Stimulated activated naive CD8-positive, alpha-beta T cell treated with anti-CD3 and anti-CD28 coated beads, Interleukin-15, Interleukin-2, amounts not matched to agents 100 ng/mL and 50 ng/mL, for 24 hours (primary cell): ENCODE measurements at regions not wholly inside any gene's neighbourhood (a gene's known extent, or its start where the extent isn't known, plus 50 kb on each side); places are given as distances from the start of the nearest gene placed in this dataset.
A peak's percentile ranks its signal among the peaks of the same experiment; 100 is the strongest.

Source experiments
- H3K27ac Mint-ChIP-seq: one replicate; pipeline ENCODE4 v1.8.0; 2021; ENCODE audit warnings: mild to moderate bottlenecking, mixed read lengths
- H3K27me3 Mint-ChIP-seq: one replicate; pipeline ENCODE4 v1.8.0; 2021; ENCODE audit warnings: mixed read lengths
- H3K36me3 Mint-ChIP-seq: one replicate; pipeline ENCODE4 v1.8.0; 2021; ENCODE audit warnings: low read depth, mixed read lengths
- H3K4me1 Mint-ChIP-seq: one replicate; pipeline ENCODE4 v1.8.0; 2021; ENCODE audit warnings: low read depth, mixed read lengths
- H3K4me3 Mint-ChIP-seq: one replicate; pipeline ENCODE4 v1.8.0; 2021; ENCODE audit warnings: mild to moderate bottlenecking, mixed read lengths
- H3K9me3 Mint-ChIP-seq: one replicate; pipeline ENCODE4 v1.8.0; 2021; ENCODE audit warnings: mixed read lengths

GRCh38 chrX:149230689-149231088, 274.4 kb downstream of the IDS start:
- peak overlapping the region; percentile 91 for H3K27ac Mint-ChIP-seq
- H3K27me3 Mint-ChIP-seq = peaks cover 10% of the 10 kb centered on the region
- H3K9me3 Mint-ChIP-seq = peaks cover 14% of the 10 kb centered on the region
- H3K4me1 Mint-ChIP-seq = peaks cover 10% of the 10 kb centered on the region
- H3K4me3 Mint-ChIP-seq = peak overlapping the region; percentile 9
- peaks cover 4% of the 10 kb centered on the region for H3K36me3 Mint-ChIP-seq

GRCh38 chrX:149223854-149224253, 281.3 kb downstream of the IDS start:
- H3K9me3 Mint-ChIP-seq = peaks cover 11% of the 10 kb centered on the region
- peaks cover 11% of the 10 kb centered on the region for H3K4me1 Mint-ChIP-seq
- H3K4me3 Mint-ChIP-seq = no peak overlapping the region
- no peak overlapping the region for H3K27ac Mint-ChIP-seq
- peaks cover 5% of the 10 kb centered on the region for H3K27me3 Mint-ChIP-seq
- H3K36me3 Mint-ChIP-seq = no peaks in the 10 kb centered on the region

GRCh38 chrX:149222040-149222439, 283.1 kb downstream of the IDS start:
- H3K9me3 Mint-ChIP-seq = peaks cover 2% of the 10 kb centered on the region
- H3K27me3 Mint-ChIP-seq = no peaks in the 10 kb centered on the region
- H3K4me3 Mint-ChIP-seq = no peak overlapping the region
- H3K36me3 Mint-ChIP-seq = no peaks in the 10 kb centered on the region
- no peak overlapping the region for H3K27ac Mint-ChIP-seq
- H3K4me1 Mint-ChIP-seq = peaks cover 11% of the 10 kb centered on the region

GRCh38 chrX:149221230-149221629, 283.9 kb downstream of the IDS start:
- Mint-ChIP-seq H3K4me1 (peaks cover 11% of the 10 kb centered on the region), H3K4me3 (no peak overlapping the region), H3K27me3 (no peaks in the 10 kb centered on the region), H3K27ac (no peak overlapping the region), H3K9me3 (peaks cover 3% of the 10 kb centered on the region), H3K36me3 (no peaks in the 10 kb centered on the region)

GRCh38 chrX:149213264-149213663, 291.8 kb downstream of the IDS start:
- no peak overlapping the region for H3K4me3 Mint-ChIP-seq
- no peaks in the 10 kb centered on the region for H3K36me3 Mint-ChIP-seq

GRCh38 chrX:149208307-149208706, 296.8 kb downstream of the IDS start:
- Mint-ChIP-seq H3K9me3 (peaks cover under 1% of the 10 kb centered on the region), H3K36me3 (no peaks in the 10 kb centered on the region), H3K27ac (no peak overlapping the region), H3K4me3 (no peak overlapping the region), H3K4me1 (peaks cover 8% of the 10 kb centered on the region), H3K27me3 (peaks cover under 1% of the 10 kb centered on the region)

More at GRCh38 chrX:149213264-149213663, 291.8 kb downstream of the IDS start:
- Mint-ChIP-seq H3K4me1 (no peaks in the 10 kb centered on the region), H3K27ac (no peak overlapping the region), H3K27me3 (no peaks in the 10 kb centered on the region), H3K9me3 (peaks cover 4% of the 10 kb centered on the region)

GRCh38 chrX:149207518-149207917, 297.6 kb downstream of the IDS start:
- Mint-ChIP-seq H3K27me3 (peaks cover 4% of the 10 kb centered on the region), H3K36me3 (no peaks in the 10 kb centered on the region), H3K4me3 (no peak overlapping the region), H3K27ac (no peak overlapping the region), H3K4me1 (peaks cover 8% of the 10 kb centered on the region), H3K9me3 (peaks cover 5% of the 10 kb centered on the region)

- Mint-ChIP-seq H3K9me3 (peaks cover 5% of the 10 kb centered on the region), H3K4me1 (peaks cover 8% of the 10 kb centered on the region), H3K27ac (no peak overlapping the region), H3K36me3 (no peaks in the 10 kb centered on the region), H3K27me3 (peaks cover 12% of the 10 kb centered on the region), H3K4me3 (no peak overlapping the region)
These were observed 299.2 kb downstream of the IDS start for GRCh38 chrX:149205937-149206336.

GRCh38 chrX:149205081-149205480, 300.0 kb downstream of the IDS start:
- no peaks in the 10 kb centered on the region for H3K36me3 Mint-ChIP-seq
- no peak overlapping the region for H3K4me3 Mint-ChIP-seq
- peaks cover 12% of the 10 kb centered on the region for H3K4me1 Mint-ChIP-seq
- peaks cover 13% of the 10 kb centered on the region for H3K27me3 Mint-ChIP-seq
- no peak overlapping the region for H3K27ac Mint-ChIP-seq
- peaks cover 5% of the 10 kb centered on the region for H3K9me3 Mint-ChIP-seq

GRCh38 chrX:149199734-149200133, 305.4 kb downstream of the IDS start:
- peaks cover 22% of the 10 kb centered on the region for H3K4me1 Mint-ChIP-seq

GRCh38 chrX:149198980-149199732, 305.9 kb downstream of the IDS start:
- peaks cover 13% of the 10 kb centered on the region for H3K27me3 Mint-ChIP-seq
- peaks cover 5% of the 10 kb centered on the region for H3K9me3 Mint-ChIP-seq
- peaks cover 22% of the 10 kb centered on the region for H3K4me1 Mint-ChIP-seq
- no peaks in the 10 kb centered on the region for H3K36me3 Mint-ChIP-seq
- H3K27ac Mint-ChIP-seq = peak overlapping the region; percentile 85
- no peak overlapping the region for H3K4me3 Mint-ChIP-seq

More at GRCh38 chrX:149199734-149200133, 305.4 kb downstream of the IDS start:
- Mint-ChIP-seq H3K9me3 (peaks cover 5% of the 10 kb centered on the region), H3K36me3 (no peaks in the 10 kb centered on the region), H3K27me3 (peaks cover 13% of the 10 kb centered on the region), H3K4me3 (no peak overlapping the region), H3K27ac (no peak overlapping the region)

- no peak overlapping the region for H3K27ac Mint-ChIP-seq
- H3K27me3 Mint-ChIP-seq = no peaks in the 10 kb centered on the region
- no peak overlapping the region for H3K4me3 Mint-ChIP-seq
- H3K36me3 Mint-ChIP-seq = no peaks in the 10 kb centered on the region
- H3K4me1 Mint-ChIP-seq = no peaks in the 10 kb centered on the region
- no peaks in the 10 kb centered on the region for H3K9me3 Mint-ChIP-seq
These were observed 320.0 kb downstream of the IDS start for GRCh38 chrX:149185087-149185486.

GRCh38 chrX:149161435-149162088, 343.5 kb downstream of the IDS start:
- Mint-ChIP-seq H3K27me3 (peaks cover 8% of the 10 kb centered on the region), H3K9me3 (no peaks in the 10 kb centered on the region), H3K36me3 (no peaks in the 10 kb centered on the region), H3K4me1 (no peaks in the 10 kb centered on the region), H3K27ac (no peak overlapping the region), H3K4me3 (no peak overlapping the region)

GRCh38 chrX:149157976-149158375, 347.1 kb downstream of the IDS start:
- H3K4me3 Mint-ChIP-seq = no peak overlapping the region
- no peak overlapping the region for H3K27ac Mint-ChIP-seq
- H3K4me1 Mint-ChIP-seq = no peaks in the 10 kb centered on the region
- peaks cover 8% of the 10 kb centered on the region for H3K27me3 Mint-ChIP-seq
- no peaks in the 10 kb centered on the region for H3K36me3 Mint-ChIP-seq
- no peaks in the 10 kb centered on the region for H3K9me3 Mint-ChIP-seq

- Mint-ChIP-seq H3K4me1 (no peaks in the 10 kb centered on the region), H3K9me3 (no peaks in the 10 kb centered on the region), H3K27ac (no peak overlapping the region), H3K4me3 (no peak overlapping the region), H3K27me3 (no peaks in the 10 kb centered on the region), H3K36me3 (no peaks in the 10 kb centered on the region)
These were observed 352.2 kb downstream of the IDS start for GRCh38 chrX:149152941-149153340.
